Adrenal gland (tissue), 5 donors: ENCODE measurements at regions not wholly inside any gene's neighbourhood (a gene's known extent, or its start where the extent isn't known, plus 50 kb on each side); places are given as distances from the start of the nearest gene placed in this dataset.

Experiments used
- POLR2A ChIP-seq, 2 donors: fragments of 450-650 bp; IDR thresholded peaks; one replicate each; pipeline ENCODE4 v1.6.1; 2017; ENCODE audit warnings: antibody characterized with exemption in 2 of 2, mild to moderate bottlenecking in 2 of 2, moderate library complexity in 1 of 2
- TF ChIP-seq, protein P1 (sequence below), 6 experiments: fragments of 450-650 bp in 4 of 6; fragments of 200-600 bp in 2 of 6; sonication (generic) in 1 of 6; IDR thresholded peaks; 1 replicate in 5 of 6; 2 replicates in 1 of 6; pipeline versions ENCODE4 v1.5.1 to v1.8.0; 2016 to 2021; ENCODE audit warnings: antibody characterized with exemption in 6 of 6, mild to moderate bottlenecking in 2 of 6, moderate library complexity in 1 of 6
- donor health status: DM: no; HTN: no; CAD: no.

- TF ChIP-seq POLR2A (IDR thresholded peaks at IDR 0.05) = no peak
- TF ChIP-seq, protein P1, sequence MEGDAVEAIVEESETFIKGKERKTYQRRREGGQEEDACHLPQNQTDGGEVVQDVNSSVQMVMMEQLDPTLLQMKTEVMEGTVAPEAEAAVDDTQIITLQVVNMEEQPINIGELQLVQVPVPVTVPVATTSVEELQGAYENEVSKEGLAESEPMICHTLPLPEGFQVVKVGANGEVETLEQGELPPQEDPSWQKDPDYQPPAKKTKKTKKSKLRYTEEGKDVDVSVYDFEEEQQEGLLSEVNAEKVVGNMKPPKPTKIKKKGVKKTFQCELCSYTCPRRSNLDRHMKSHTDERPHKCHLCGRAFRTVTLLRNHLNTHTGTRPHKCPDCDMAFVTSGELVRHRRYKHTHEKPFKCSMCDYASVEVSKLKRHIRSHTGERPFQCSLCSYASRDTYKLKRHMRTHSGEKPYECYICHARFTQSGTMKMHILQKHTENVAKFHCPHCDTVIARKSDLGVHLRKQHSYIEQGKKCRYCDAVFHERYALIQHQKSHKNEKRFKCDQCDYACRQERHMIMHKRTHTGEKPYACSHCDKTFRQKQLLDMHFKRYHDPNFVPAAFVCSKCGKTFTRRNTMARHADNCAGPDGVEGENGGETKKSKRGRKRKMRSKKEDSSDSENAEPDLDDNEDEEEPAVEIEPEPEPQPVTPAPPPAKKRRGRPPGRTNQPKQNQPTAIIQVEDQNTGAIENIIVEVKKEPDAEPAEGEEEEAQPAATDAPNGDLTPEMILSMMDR (IDR thresholded peaks at IDR 0.05) = no peak
Observed at GRCh38 chr12:30166006-30166795, 382.5 kb upstream of the TMTC1 start.
